Stimulated activated naive CD8-positive, alpha-beta T cell treated with anti-CD3 and anti-CD28 coated beads, Interleukin-15, amount 100 ng/mL, for 72 hours (primary cell): ENCODE measurements at regions not wholly inside any gene's neighbourhood (a gene's known extent, or its start where the extent isn't known, plus 50 kb on each side); places are given as distances from the start of the nearest gene placed in this dataset.
A peak's percentile ranks its signal among the peaks of the same experiment; 100 is the strongest.

Experiments used
- ATAC-seq: fragments of 150-1000 bp; cut with Tn5 transposase; 2 replicates; pipeline ENCODE4 v1.10.0; 2021; ENCODE audit warnings: mild to moderate bottlenecking, moderate library complexity
- DNase-seq, 2 donors: peaks; one replicate each; pipeline ENCODE4 v3.0.0; 2021 to 2022
- H3K27ac Mint-ChIP-seq, 2 donors: one replicate each; pipeline ENCODE4 v1.8.0; 2022; ENCODE audit warnings: mild to moderate bottlenecking in 2 of 2, mixed read lengths in 2 of 2, moderate library complexity in 2 of 2
- H3K27me3 Mint-ChIP-seq: one replicate; pipeline ENCODE4 v1.8.0; 2022; ENCODE audit warnings: mixed read lengths
- H3K4me1 Mint-ChIP-seq: one replicate; pipeline ENCODE4 v1.8.0; 2022; ENCODE audit warnings: mild to moderate bottlenecking, mixed read lengths
- H3K4me3 Mint-ChIP-seq, 2 donors: one replicate each; pipeline ENCODE4 v1.8.0; 2022; ENCODE audit warnings: mild to moderate bottlenecking in 2 of 2, mixed read lengths in 2 of 2, moderate library complexity in 1 of 2
- H3K9me3 Mint-ChIP-seq, 2 donors: one replicate each; pipeline ENCODE4 v1.8.0; 2022; ENCODE audit warnings: mixed read lengths in 2 of 2

DNA sequence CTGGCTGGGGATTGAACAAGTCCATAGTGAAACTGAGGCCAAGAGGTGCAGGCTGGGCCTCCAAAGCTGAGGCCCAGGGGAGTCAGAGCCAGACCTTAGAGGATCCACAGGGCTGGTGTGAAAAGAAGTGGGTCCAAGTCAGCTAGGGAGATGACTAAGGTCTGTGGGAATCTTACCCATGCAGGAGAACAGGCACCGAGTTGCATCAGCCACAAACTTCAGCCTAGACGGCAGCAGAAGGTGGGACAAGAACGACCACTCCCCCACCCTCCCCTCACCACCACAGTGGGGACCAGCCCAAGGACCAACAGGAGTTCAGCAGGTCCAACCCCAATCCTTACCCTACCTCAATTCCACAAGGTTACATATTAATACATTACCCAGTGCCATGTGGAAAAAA lies 282.3 kb downstream of the TTLL7 start:
- H3K4me3 Mint-ChIP-seq = no peak overlapping the region
- peaks cover 8 to 17% of the 10 kb centered on the region in 2 donors for H3K9me3 Mint-ChIP-seq
- ATAC-seq (no peak), DNase-seq (no peak)
- H3K27ac Mint-ChIP-seq = peak overlapping the region in 1 of 2 donors; percentile 44
- H3K27me3 Mint-ChIP-seq = no peaks in the 10 kb centered on the region
- no peaks in the 10 kb centered on the region for H3K4me1 Mint-ChIP-seq

- DNase-seq (no peak), ATAC-seq (no peak)
- H3K4me3 Mint-ChIP-seq = no peak overlapping the region
- H3K27me3 Mint-ChIP-seq = no peaks in the 10 kb centered on the region
- H3K27ac Mint-ChIP-seq = no peak overlapping the region
- peaks cover 8 to 17% of the 10 kb centered on the region in 2 donors for H3K9me3 Mint-ChIP-seq
- H3K4me1 Mint-ChIP-seq = no peaks in the 10 kb centered on the region
Observed at GRCh38 chr1:83715550-83715949, 283.4 kb downstream of the TTLL7 start.

DNA sequence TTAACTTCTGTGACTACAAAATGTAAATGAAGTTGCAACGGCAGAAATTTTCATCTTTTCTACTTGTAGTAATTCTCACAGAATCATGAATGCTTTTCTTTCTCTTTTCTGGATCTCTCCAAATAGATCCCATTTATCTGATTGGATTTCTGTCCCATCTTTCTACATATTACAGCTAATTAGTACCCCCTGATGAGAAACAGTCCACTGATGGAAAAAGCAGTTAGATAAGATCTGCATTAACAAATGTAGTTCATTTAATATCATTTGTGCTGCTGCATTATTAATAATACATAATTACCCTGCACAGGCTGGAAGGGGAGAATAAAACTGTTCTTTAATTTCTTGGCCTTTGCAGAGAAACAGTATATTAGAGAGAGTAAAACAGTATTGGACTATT lies 289.3 kb downstream of the TTLL7 start:
- no peaks in the 10 kb centered on the region for H3K27me3 Mint-ChIP-seq
- no peak for ATAC-seq

GRCh38 chr1:83706354-83706938 lies 292.5 kb downstream of the TTLL7 start:
- Mint-ChIP-seq H3K4me1 (peaks cover 13% of the 10 kb centered on the region), H3K9me3 (no peaks in the 10 kb centered on the region), H3K4me3 (no peak overlapping the region), H3K27ac (no peak overlapping the region), H3K27me3 (no peaks in the 10 kb centered on the region)
- DNase-seq (no peak), ATAC-seq (peak; percentile 45)

More for the DNA sequence above, 289.3 kb downstream of the TTLL7 start:
- Mint-ChIP-seq H3K27ac (no peak overlapping the region), H3K4me3 (no peak overlapping the region), H3K9me3 (peaks cover 8 to 17% of the 10 kb centered on the region in 2 donors), H3K4me1 (no peaks in the 10 kb centered on the region)
- no peak for DNase-seq

DNA sequence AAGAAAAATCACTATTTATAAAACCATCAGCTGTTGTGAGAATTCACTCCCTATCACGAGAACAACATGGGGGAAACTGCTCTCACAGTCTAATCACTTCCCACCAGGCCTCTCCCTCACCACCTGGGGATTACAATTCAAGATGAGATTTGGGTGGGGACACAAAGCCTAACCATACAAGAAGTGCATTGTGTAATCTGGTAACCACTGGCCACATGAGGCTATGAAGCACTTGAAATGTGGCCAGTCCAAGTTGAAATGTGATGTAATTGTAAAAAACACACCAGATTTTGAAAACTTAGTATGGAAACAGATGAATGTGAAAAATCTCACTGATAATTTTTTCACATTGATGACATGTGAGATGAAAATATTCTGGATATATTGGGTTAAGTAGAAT lies 293.8 kb downstream of the TTLL7 start:
- no peak overlapping the region for H3K27ac Mint-ChIP-seq
- H3K27me3 Mint-ChIP-seq = no peaks in the 10 kb centered on the region
- DNase-seq (no peak), ATAC-seq (no peak)
- no peak overlapping the region for H3K4me3 Mint-ChIP-seq
- peaks cover 25% of the 10 kb centered on the region for H3K4me1 Mint-ChIP-seq
- H3K9me3 Mint-ChIP-seq = no peaks in the 10 kb centered on the region

- Mint-ChIP-seq H3K27me3 (no peaks in the 10 kb centered on the region), H3K9me3 (peaks cover 0 to 3% of the 10 kb centered on the region in 2 donors), H3K4me1 (peaks cover 25% of the 10 kb centered on the region), H3K27ac (no peak overlapping the region), H3K4me3 (no peak overlapping the region)
- ATAC-seq (no peak), DNase-seq (no peak)
Observed at GRCh38 chr1:83704350-83704749, 294.6 kb downstream of the TTLL7 start.

- no peak overlapping the region for H3K27ac Mint-ChIP-seq
- H3K27me3 Mint-ChIP-seq = no peaks in the 10 kb centered on the region
- peaks cover 0 to 10% of the 10 kb centered on the region in 2 donors for H3K9me3 Mint-ChIP-seq
- no peak overlapping the region for H3K4me3 Mint-ChIP-seq
- DNase-seq (no peak), ATAC-seq (peak; percentile 26)
- peaks cover 26% of the 10 kb centered on the region for H3K4me1 Mint-ChIP-seq
Observed at GRCh38 chr1:83702356-83702755, 296.6 kb downstream of the TTLL7 start.

DNA sequence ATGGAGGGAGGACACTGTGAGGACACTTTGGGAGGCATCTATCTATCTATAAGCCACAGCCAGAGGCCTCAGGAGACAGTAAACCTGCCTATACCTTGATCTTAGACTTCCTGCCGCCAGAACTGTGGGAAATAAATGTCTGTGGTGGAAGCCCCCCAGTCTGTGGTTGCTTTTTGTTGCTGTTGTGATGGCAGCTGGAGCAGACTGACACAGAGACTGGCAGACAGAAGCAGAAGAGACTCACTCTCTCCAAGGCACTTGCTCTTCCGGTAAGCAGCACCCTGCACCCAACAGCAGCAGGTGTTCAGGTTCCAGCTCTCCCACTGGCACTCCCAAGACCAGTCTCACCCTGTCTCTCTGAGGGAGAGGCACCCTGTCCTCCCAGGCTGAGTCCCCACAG lies 297.6 kb downstream of the TTLL7 start:
- Mint-ChIP-seq H3K9me3 (peaks cover 0 to 10% of the 10 kb centered on the region in 2 donors), H3K4me3 (no peak overlapping the region)
- ATAC-seq = peak; percentile 69

DNA sequence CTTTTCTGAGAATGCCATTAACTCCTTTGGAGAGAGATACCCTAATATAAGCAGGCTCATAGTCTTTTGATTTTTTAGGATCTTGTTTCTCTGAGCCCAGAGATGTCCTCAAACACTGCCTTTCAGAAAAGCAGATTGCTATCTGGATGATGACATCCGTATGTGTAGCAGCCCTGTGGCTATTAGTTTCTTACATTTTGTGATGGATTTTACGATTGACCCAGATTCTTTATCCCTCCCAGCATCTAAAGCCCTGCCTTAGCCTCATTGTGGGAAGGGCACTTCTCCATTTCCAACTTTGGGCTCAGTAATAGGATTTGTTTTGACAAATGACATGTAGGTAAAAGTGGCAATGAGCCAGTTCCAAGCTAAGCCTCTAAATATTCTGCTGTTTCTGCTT lies 300.3 kb downstream of the TTLL7 start:
- Mint-ChIP-seq H3K4me3 (no peak overlapping the region), H3K27me3 (no peaks in the 10 kb centered on the region), H3K27ac (no peak overlapping the region), H3K9me3 (peaks cover 0 to 10% of the 10 kb centered on the region in 2 donors), H3K4me1 (peaks cover 45% of the 10 kb centered on the region)
- no peak for ATAC-seq
- DNase-seq = no peak

More for the DNA sequence above, 297.6 kb downstream of the TTLL7 start:
- no peaks in the 10 kb centered on the region for H3K27me3 Mint-ChIP-seq
- no peak for DNase-seq
- H3K27ac Mint-ChIP-seq = no peak overlapping the region
- peaks cover 32% of the 10 kb centered on the region for H3K4me1 Mint-ChIP-seq

DNA sequence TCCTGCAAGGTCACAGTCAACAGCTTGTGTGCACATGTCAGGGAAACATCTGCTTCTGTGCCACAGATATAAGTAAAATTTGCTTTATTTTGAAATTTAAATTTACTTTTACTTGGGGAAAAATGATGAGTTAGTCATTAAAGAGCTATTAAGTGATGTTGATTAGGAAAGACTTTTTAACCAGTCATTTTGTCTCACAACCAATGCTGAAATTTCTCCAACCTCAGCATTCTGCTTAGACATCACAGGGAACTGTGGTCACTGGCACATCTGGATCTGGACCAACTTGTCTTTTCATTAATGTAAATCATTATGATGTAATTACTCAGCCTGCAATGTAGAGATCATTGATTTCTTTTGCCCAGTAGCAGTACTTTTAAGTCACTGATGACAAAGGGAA lies 301.0 kb downstream of the TTLL7 start:
- DNase-seq (no peak), ATAC-seq (no peak)
- Mint-ChIP-seq H3K4me3 (no peak overlapping the region), H3K27ac (no peak overlapping the region), H3K4me1 (peaks cover 52% of the 10 kb centered on the region), H3K9me3 (peaks cover 0 to 10% of the 10 kb centered on the region in 2 donors), H3K27me3 (no peaks in the 10 kb centered on the region)

- Mint-ChIP-seq H3K4me3 (no peak overlapping the region), H3K4me1 (peaks cover 54% of the 10 kb centered on the region), H3K27me3 (no peaks in the 10 kb centered on the region), H3K27ac (no peak overlapping the region), H3K9me3 (peaks cover 0 to 10% of the 10 kb centered on the region in 2 donors)
- DNase-seq (no peak), ATAC-seq (no peak)
Observed at GRCh38 chr1:83697220-83697619, 301.7 kb downstream of the TTLL7 start.

DNA sequence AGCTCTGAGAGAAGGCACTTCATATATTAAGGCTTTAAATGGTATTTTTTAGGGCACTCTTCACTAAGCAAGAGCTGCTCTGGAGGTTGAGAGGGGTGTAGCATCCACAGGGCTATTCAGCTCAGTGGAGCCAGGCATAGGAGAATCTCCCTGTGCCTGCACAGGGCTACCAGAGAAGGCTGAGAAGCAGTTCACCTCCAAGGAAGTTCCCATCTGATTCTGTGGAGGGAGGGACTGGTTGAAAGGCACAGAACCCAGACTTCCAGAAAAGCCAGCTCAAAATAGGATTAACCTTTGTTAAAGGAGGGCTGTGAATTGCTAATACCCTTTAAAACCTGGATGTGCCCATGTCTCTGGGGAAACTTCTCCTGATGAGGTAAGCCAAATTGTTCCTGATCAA lies 304.5 kb downstream of the TTLL7 start:
- DNase-seq = no peak
- peaks cover 44% of the 10 kb centered on the region for H3K4me1 Mint-ChIP-seq
- ATAC-seq = no peak
- no peak overlapping the region for H3K27ac Mint-ChIP-seq
- no peaks in the 10 kb centered on the region for H3K27me3 Mint-ChIP-seq
- peaks cover 6 to 14% of the 10 kb centered on the region in 2 donors for H3K9me3 Mint-ChIP-seq
- H3K4me3 Mint-ChIP-seq = no peak overlapping the region

GRCh38 chr1:83693427-83694126 lies 305.4 kb downstream of the TTLL7 start:
- Mint-ChIP-seq H3K27ac (peak overlapping the region; percentile 20 to 75), H3K4me3 (peak overlapping the region; percentile 82 to 86), H3K4me1 (peaks cover 44% of the 10 kb centered on the region), H3K27me3 (no peaks in the 10 kb centered on the region), H3K9me3 (peaks cover 7 to 15% of the 10 kb centered on the region in 2 donors)
- no peak for DNase-seq
- ATAC-seq = no peak

DNA sequence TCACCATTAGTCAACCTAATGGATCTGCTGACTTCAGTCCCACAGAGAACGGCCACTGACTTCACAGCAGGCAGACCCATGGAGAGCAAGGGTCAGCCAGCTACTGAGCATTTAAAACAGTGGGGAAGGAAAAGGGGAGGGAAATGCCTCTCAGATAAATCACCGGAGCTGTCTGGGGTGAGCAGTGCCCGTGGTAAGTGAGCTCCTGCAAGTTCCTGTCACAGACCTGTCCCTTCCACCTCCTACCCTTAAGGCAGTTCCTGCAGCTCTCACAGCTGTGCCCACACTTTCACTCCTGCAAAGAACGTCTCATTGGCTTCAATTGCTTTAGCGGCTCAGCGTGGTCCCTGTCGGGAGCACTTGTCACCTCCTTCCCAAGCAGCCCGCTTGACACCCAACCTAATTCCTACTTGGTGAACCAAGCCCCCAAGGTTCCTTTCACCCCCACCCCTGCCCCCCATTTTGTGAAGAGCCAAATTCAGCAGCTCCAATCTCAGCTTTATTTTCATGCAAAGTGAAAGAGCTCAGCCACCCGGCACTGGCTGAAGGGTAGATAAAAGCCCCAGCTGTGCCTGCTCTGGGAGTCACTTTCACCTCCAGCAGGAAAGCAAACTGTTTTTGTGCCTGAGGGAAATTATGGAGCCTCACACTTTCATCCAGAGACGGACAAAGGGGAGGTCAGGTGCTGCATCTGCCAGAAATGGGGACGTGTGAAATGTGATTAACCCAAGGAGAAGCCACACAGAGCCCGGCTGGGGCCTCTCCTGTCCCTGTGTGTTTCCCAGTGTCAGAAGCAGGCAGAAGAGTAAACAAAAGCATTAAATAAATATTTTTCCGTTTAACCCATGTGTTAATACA lies 306.2 kb downstream of the TTLL7 start:
- DNase-seq = no peak
- no peaks in the 10 kb centered on the region for H3K27me3 Mint-ChIP-seq
- peak overlapping the region; percentile 82 to 86 for H3K4me3 Mint-ChIP-seq
- ATAC-seq = peak; percentile 80
- peaks cover 44% of the 10 kb centered on the region for H3K4me1 Mint-ChIP-seq
- H3K27ac Mint-ChIP-seq = peak overlapping the region; percentile 41 to 91
- peaks cover 10 to 23% of the 10 kb centered on the region in 2 donors for H3K9me3 Mint-ChIP-seq

- H3K27me3 Mint-ChIP-seq = no peaks in the 10 kb centered on the region
- peaks cover 39% of the 10 kb centered on the region for H3K4me1 Mint-ChIP-seq
- H3K9me3 Mint-ChIP-seq = peaks cover 17 to 31% of the 10 kb centered on the region in 2 donors
- no peak overlapping the region for H3K27ac Mint-ChIP-seq
- H3K4me3 Mint-ChIP-seq = no peak overlapping the region
- ATAC-seq (no peak), DNase-seq (no peak)
Observed at GRCh38 chr1:83691953-83692500, 306.9 kb downstream of the TTLL7 start.
